ENCODE measurements at regions not wholly inside any gene's neighbourhood (a gene's known extent, or its start where the extent isn't known, plus 50 kb on each side); places are given as distances from the start of the nearest gene placed in this dataset.

- no peak for DNase-seq
Observed at GRCh38 chr5:2047341-2047927, 164.7 kb upstream of the IRX4 start.

GRCh38 chr5:2044041-2044440, 161.3 kb upstream of the IRX4 start:
- no peak for DNase-seq

GRCh38 chr5:2039180-2039531, 156.4 kb upstream of the IRX4 start:
- no peak for DNase-seq

- peak; percentile 40 to 53 for DNase-seq
Observed at GRCh38 chr5:2038321-2039179, 155.8 kb upstream of the IRX4 start.

- no peak for DNase-seq
Observed at GRCh38 chr5:2036885-2037284, 154.2 kb upstream of the IRX4 start.

- no peak for DNase-seq
Observed at GRCh38 chr5:2032432-2032831, 149.7 kb upstream of the IRX4 start.

- no peak for DNase-seq
Observed at GRCh38 chr5:2031581-2031980, 148.9 kb upstream of the IRX4 start.

GRCh38 chr5:2030131-2030530, 147.4 kb upstream of the IRX4 start:
- no peak for DNase-seq

- DNase-seq, result no peak
Observed at GRCh38 chr5:2029206-2029605, 146.5 kb upstream of the IRX4 start.

- no peak for DNase-seq
Observed at GRCh38 chr5:2027790-2028189, 145.1 kb upstream of the IRX4 start.

- no peak for DNase-seq
Observed at GRCh38 chr5:2024986-2025721, 142.4 kb upstream of the IRX4 start.

GRCh38 chr5:2023196-2023595, 140.5 kb upstream of the IRX4 start:
- no peak for DNase-seq

- no peak for DNase-seq
Observed at GRCh38 chr5:2022436-2022835, 139.7 kb upstream of the IRX4 start.

- DNase-seq, result no peak
Observed at GRCh38 chr5:2021484-2022176, 138.9 kb upstream of the IRX4 start.

GRCh38 chr5:2020730-2021129, 138.0 kb upstream of the IRX4 start:
- DNase-seq, result no peak

- DNase-seq, result no peak
Observed at GRCh38 chr5:2019716-2020115, 137.0 kb upstream of the IRX4 start.

- DNase-seq, result no peak
Observed at GRCh38 chr5:2018390-2018724, 135.6 kb upstream of the IRX4 start.

GRCh38 chr5:2017540-2018389, 135.0 kb upstream of the IRX4 start:
- DNase-seq, result peak in 1 of 2 experiments; percentile 12

GRCh38 chr5:2015961-2016360, 133.2 kb upstream of the IRX4 start:
- no peak for DNase-seq

GRCh38 chr5:2015124-2015848, 132.6 kb upstream of the IRX4 start:
- no peak for DNase-seq

- no peak for DNase-seq
Observed at GRCh38 chr5:2014058-2014610, 131.4 kb upstream of the IRX4 start.

Data from NCI-H2081 (cell line).